Lower leg skin (tissue), 3 donors: ENCODE measurements at regions not wholly inside any gene's neighbourhood (a gene's known extent, or its start where the extent isn't known, plus 50 kb on each side); places are given as distances from the start of the nearest gene placed in this dataset.

Source experiments
- POLR2A ChIP-seq, 2 donors: fragments of 450-650 bp; IDR thresholded peaks; one replicate each; pipeline ENCODE4 v1.6.1; 2016 to 2017; ENCODE audit warnings: antibody characterized with exemption in 2 of 2, mild to moderate bottlenecking in 1 of 2, moderate library complexity in 1 of 2
- TF ChIP-seq, protein P1 (sequence below), 3 donors: fragments of 450-650 bp; IDR thresholded peaks; one replicate each; pipeline ENCODE4 v1.5.1; 2016; ENCODE audit warnings: antibody characterized with exemption in 3 of 3, mild to moderate bottlenecking in 3 of 3, moderate library complexity in 2 of 3

DNA sequence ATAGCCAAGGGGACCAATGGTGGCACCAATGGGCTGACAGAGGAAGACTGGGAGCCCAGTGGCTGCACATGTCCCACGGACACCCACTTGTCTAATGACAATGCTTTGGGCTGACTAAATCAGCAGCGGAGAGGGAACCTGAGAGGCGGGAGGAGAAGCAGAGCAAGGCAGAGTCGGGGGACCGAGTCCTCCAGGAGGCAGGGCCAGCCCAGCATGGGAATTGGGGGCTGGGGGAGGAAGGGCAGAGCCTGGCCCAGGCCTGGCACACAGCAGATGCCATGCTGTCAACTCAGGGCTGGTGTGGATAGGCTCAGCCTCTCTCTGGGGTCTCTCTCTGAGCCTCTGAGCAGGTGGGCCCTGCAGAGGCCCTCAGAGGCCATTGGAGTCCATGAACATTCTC lies 78.4 kb upstream of the KLF13 start:
- TF ChIP-seq, protein P1, sequence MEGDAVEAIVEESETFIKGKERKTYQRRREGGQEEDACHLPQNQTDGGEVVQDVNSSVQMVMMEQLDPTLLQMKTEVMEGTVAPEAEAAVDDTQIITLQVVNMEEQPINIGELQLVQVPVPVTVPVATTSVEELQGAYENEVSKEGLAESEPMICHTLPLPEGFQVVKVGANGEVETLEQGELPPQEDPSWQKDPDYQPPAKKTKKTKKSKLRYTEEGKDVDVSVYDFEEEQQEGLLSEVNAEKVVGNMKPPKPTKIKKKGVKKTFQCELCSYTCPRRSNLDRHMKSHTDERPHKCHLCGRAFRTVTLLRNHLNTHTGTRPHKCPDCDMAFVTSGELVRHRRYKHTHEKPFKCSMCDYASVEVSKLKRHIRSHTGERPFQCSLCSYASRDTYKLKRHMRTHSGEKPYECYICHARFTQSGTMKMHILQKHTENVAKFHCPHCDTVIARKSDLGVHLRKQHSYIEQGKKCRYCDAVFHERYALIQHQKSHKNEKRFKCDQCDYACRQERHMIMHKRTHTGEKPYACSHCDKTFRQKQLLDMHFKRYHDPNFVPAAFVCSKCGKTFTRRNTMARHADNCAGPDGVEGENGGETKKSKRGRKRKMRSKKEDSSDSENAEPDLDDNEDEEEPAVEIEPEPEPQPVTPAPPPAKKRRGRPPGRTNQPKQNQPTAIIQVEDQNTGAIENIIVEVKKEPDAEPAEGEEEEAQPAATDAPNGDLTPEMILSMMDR (IDR thresholded peaks at IDR 0.05) = no peak
- TF ChIP-seq POLR2A (IDR thresholded peaks at IDR 0.05) = no peak
